Activated naive CD4-positive, alpha-beta T cell treated with anti-CD3 and anti-CD28 coated beads, Interleukin-2, amount 50 U/mL, for 16 hours (primary cell): ENCODE measurements at regions not wholly inside any gene's neighbourhood (a gene's known extent, or its start where the extent isn't known, plus 50 kb on each side); places are given as distances from the start of the nearest gene placed in this dataset.

ENCODE experiments used
- DNase-seq: peaks from one replicate; pipeline ENCODE4 v3.0.0-alpha.2; 2020

DNA sequence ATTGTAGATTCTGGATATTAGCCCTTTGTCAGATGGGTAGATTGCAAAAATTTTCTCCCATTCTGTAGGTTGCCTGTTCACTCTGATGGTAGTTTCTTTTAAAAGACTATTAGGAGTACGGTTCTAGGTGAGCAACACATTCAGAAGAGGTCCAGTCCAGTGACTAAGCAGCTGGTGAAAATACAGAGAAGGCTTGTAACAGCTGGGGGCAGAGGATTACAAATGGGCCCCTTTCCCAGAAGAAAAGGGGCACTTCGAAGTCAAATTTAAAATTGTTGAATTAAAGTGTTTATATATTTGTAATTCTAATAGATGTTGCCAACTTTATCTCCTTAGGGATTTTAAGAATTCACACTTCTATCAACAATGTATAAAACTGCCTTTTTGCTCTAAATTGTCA is 720.5 kb downstream of the TLE4 start:
- no peak for DNase-seq

GRCh38 chr9:80285326-80285725 is 713.6 kb downstream of the TLE4 start:
- DNase-seq = no peak

GRCh38 chr9:80282766-80283165 is 711.0 kb downstream of the TLE4 start:
- DNase-seq = no peak

DNA sequence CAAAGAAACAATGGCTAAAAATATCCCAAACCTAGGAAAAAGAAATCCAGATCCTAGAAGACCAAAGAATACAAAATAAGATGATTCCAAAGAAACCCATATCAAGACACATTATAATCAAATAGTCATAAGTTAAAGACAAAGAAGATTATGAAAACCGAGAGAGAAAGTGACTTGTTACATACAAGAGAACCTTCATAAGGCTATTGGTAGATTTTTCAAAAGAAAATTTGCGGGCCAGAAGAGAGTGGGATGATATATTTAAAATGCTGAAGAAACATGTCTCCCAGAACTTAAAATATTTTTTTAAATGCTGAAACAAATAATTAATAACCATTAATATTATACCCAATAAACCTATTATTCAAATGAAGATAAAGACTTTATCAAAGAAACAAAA is 687.3 kb downstream of the TLE4 start:
- DNase-seq = no peak

- DNase-seq = no peak
Observed at GRCh38 chr9:80251778-80252177, 680.0 kb downstream of the TLE4 start.

GRCh38 chr9:80242022-80242421 is 670.3 kb downstream of the TLE4 start:
- DNase-seq = no peak

DNA sequence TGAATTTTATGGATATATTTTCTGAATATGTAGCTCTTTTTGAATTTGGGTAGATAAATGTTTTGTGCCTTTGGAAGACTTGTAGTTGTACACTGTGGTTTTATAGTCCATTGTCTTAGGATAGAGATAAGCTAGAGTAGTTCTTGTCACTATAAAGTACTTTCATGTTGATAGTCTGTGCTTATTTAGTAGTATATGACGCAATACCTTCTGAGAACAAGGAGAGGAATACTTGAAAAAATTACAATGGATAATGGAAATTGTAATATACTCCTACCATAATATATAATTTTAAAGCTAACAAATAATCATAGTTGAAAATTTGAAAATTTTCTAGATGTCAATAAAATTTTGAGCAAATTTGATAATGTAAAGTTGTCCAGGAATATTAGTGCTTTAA is 664.0 kb downstream of the TLE4 start:
- DNase-seq = no peak

GRCh38 chr9:80233906-80234305 is 662.1 kb downstream of the TLE4 start:
- DNase-seq = no peak

DNA sequence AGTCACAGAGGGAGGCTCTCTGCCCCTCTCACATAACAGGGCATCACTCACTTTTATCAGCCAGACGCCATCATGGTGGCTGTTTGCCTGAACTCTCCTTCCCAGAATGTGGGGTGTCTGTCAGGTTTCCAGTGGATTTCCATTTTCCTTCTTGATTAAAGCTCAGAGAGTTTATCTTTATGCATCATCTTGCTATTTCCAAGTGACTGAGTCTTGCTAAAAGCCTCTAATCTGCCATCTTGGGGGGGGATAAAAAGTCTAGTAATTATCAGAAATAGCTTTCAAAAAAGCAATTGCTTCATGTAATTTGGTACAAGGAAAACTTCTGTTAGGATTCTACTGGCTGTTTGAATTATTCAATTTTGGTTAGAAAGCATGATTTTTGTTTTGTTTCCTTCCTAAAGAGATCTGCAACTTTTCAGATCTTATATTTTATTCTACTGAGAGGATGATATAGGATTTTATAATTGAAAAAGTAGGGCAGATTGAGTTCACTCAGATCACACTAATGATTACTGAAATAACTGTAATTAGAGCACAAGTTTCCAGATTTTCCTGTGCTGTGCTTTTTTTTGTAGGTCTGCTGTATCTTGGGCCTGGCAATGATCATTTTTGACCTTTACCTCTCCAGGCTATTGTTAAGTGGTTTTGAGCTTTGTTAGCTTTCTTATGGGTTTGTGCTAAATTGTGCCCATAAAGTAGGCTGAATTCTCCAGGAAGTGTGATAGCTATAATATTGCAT is 661.5 kb downstream of the TLE4 start:
- DNase-seq = no peak

DNA sequence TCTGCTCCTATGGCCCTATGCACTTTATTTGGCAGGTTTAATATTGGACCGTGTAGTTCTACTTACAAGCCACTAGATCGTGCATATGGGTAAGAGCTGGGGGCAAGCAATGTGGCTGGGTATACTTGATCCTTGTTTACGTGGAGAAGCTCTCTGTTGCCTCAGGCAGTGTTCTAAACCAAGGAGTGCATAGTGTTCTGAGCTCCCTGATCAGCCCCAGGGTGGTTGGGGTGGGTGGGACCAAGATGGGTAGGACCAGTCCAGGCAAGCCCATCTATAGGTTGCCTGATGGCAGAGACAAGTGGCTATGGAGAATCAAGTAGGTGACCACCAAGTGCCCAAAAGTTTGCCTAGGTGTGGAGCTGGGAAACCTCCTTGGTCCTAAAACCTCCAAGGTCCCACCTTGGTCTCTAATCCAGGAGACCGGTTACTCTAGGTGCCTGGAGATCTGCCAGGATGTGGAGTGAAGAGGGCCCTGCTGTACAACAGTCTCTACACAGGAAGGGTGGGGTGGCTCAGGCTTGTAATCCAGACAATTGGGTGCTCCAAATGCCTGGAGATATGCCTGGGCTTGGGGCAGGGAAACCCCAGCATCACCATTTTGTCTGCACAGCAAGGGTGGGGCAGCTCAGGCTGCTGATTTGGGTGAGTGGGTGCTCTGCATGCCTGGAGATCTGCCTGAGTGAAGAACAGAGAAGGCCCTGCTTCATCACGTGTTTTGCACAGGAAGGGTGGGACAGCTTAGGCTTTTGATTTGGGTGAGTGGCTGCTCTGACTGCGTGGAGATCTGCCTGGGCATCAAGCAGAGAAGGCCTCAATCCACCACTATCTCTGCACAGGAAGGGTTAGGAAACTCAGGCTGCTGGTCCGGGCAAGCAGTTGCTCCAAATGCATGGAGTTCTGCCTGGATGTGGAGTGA is 659.8 kb downstream of the TLE4 start:
- no peak for DNase-seq

- no peak for DNase-seq
Observed at GRCh38 chr9:80223897-80224296, 652.1 kb downstream of the TLE4 start.

GRCh38 chr9:80222466-80223169 is 650.9 kb downstream of the TLE4 start:
- no peak for DNase-seq

DNA sequence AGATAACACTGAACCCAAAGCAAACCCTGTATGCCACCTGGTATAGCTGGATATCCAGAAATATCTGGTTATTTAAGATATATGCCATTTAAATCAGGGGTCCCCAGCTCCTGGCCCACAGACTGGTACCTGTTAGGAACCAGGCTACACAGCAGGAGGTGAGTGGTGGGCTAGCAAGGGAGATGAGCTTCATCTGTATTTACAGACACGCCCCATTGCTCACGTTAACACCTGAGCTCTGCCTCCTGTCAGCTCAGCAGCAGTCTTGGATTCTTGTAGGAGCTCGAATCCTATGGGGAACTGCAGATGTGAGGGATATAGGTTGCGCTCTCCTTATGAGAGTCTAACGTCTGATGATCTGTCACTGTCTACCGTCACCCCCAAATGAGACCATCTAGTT is 646.6 kb downstream of the TLE4 start:
- DNase-seq = no peak

DNA sequence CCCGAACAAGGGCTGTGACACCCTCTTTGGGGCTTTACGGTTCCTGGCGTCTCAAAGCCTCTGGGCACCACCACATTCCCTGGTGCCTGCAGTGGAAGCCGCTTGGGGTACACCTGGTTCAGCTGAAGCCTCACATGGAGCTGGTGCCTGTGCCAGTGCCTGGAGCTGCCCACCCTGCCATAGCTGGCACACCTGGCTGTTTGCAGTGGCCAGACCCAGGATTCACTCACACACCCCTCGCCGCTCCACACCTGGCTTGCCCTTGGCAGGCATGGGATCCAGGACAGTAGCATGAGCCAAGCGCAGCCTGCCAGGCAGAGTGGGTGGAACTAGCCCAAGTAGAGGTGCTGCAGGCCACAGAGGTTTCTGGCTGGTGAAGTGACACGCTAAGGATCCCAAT is 641.8 kb downstream of the TLE4 start:
- no peak for DNase-seq

- DNase-seq = no peak
Observed at GRCh38 chr9:80208696-80209095, 636.9 kb downstream of the TLE4 start.

- no peak for DNase-seq
Observed at GRCh38 chr9:80204054-80204453, 632.3 kb downstream of the TLE4 start.

DNA sequence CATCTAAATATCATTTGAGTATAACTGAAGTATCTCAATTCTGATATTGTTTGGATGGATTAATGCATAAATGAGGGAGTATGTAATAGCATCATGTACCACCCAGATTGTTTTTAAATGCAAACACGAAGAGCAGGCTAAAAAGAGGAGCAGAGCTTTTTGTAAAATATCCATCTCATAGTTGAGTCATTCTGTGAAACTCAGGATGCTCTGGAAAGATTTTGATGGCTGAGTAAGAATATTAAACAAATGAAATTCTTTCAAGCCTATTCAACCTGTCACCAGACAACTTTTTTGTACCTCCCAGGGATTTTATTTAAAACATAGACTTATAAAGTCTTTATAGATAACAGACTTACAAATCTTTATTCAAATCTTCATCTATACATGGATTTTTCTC is 625.9 kb downstream of the TLE4 start:
- DNase-seq = no peak

DNA sequence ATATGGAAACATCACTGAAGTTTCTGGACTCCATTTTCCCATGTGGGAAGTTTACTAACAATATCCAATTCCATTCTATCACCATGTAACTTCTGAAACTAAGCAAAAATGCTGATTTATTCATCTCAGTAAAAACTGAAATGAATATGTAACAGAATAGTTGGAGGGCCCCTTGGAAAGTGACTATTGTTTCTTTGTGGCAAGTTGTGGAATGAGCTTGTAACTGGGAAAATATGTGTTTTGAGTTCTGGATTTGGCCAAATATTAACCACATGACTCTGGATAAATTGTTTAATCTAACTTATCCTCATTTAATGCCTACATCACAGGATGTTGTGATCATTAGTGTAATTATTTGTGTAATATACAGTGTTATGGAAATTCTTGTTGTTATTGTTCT is 619.3 kb downstream of the TLE4 start:
- DNase-seq = no peak

GRCh38 chr9:80188579-80188978 is 616.8 kb downstream of the TLE4 start:
- DNase-seq = no peak

DNA sequence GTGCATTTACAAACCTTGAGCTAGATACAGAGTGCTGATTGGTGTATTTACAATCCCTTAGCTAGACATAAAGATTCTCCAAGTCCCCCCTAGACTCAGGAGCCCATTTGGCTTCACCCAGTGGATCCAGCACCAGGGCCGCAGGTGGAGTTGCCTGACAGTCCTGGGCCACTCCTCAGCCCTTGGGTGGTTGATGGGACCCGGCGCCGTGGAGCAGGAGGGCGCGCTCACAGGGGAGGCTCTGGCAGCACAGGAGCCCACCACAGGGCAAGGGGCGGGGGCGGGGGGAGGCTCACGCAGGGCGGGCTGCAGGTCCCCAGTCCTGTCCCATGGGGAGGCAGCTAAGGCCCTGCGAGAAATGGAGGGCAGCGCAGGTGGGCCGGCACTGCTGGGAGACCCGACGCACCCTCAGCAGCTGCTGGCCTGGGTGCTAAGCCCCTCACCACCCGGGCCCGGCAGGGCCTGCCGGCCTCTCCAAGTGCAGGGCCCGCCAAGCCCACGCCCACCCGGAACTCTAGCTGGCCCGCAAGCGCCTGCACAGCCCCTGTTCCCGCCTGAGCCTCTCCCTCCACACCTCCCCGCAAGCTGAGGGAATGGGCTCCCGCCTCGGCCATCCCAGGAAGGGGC is 613.5 kb downstream of the TLE4 start:
- DNase-seq = no peak

- DNase-seq = no peak
Observed at GRCh38 chr9:80177949-80178480, 606.2 kb downstream of the TLE4 start.

DNA sequence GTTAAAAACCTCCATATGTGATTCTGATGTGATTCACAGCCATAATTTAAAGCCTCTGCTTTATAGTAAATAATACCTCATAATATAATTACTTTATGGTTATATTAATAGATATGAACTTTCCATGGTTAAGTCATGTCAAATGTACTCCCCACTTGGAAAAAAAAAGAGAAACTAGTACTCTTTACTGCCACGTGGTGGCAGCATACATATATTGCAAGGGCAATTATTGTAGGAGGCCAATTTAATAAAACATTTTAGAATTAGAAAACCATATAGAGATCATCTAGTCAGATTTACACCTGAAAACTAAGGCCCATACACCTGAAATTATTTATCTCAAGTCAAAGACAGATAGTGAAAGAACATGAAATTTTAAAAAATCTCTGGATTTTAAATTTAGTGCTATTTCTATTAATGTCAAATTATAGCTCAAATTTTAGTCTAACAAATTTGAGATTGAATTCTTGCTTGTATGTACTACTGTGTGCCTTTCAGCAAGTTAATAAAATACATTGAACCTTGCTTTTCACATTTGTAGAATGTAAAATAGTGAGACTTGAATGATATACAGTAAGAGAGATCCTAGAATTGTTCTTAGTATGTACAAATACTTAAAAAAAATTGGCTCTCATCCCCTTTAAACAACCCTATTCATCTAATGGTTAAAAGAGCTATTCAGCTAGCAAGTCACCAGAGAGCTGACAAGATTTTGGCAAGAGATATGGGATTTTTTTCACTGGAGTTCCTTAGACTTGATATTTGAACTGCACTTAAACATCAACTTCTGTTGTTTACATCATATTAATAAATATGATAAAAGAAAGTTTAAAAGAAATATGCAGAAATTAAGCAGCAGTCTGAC is 603.8 kb downstream of the TLE4 start:
- no peak for DNase-seq
